ENCODE measurements at regions not wholly inside any gene's neighbourhood (a gene's known extent, or its start where the extent isn't known, plus 50 kb on each side); places are given as distances from the start of the nearest gene placed in this dataset.

- TF ChIP-seq, protein P1, sequence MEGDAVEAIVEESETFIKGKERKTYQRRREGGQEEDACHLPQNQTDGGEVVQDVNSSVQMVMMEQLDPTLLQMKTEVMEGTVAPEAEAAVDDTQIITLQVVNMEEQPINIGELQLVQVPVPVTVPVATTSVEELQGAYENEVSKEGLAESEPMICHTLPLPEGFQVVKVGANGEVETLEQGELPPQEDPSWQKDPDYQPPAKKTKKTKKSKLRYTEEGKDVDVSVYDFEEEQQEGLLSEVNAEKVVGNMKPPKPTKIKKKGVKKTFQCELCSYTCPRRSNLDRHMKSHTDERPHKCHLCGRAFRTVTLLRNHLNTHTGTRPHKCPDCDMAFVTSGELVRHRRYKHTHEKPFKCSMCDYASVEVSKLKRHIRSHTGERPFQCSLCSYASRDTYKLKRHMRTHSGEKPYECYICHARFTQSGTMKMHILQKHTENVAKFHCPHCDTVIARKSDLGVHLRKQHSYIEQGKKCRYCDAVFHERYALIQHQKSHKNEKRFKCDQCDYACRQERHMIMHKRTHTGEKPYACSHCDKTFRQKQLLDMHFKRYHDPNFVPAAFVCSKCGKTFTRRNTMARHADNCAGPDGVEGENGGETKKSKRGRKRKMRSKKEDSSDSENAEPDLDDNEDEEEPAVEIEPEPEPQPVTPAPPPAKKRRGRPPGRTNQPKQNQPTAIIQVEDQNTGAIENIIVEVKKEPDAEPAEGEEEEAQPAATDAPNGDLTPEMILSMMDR (IDR thresholded peaks at IDR 0.05; ENCODE audit: insufficient read depth, low read length), result no peak
- TF ChIP-seq POLR2AphosphoS5 (IDR thresholded peaks at IDR 0.05; ENCODE audit: low read depth), result no peak; the same call in 1 of the 2 replicates
- peak; percentile 97 for TF ChIP-seq SPI1 (IDR thresholded peaks at IDR 0.05; ENCODE audit: borderline replicate concordance, low read depth)
These were observed 64.2 kb upstream of the SMIM23 start for GRCh38 chr5:171721464-171721863.

Measured in HL-60 (cell line).